CD14-positive monocyte (primary cell): ENCODE measurements at regions not wholly inside any gene's neighbourhood (a gene's known extent, or its start where the extent isn't known, plus 50 kb on each side); places are given as distances from the start of the nearest gene placed in this dataset.
A peak's percentile ranks its signal among the peaks of the same experiment; 100 is the strongest.

Experiments
- DNase-seq, 3 donors: peaks; one replicate each; pipeline ENCODE4 v3.0.0-alpha.2; 2011 to 2022
- H2AFZ ChIP-seq: 2 replicates; pipeline ENCODE4 v1.6.0; 2012; ENCODE audit warnings: mild to moderate bottlenecking, low read depth, low read length, inconsistent platforms; ENCODE audit not compliant: insufficient read depth, poor library complexity, severe bottlenecking
- H3K27ac ChIP-seq, 2 donors: 1 replicate in 1 of 2; 2 replicates in 1 of 2; pipeline ENCODE4 v1.5.1; 2012 to 2013; ENCODE audit warnings: low read length in 2 of 2, control low read depth in 1 of 2, inconsistent platforms in 1 of 2, low read depth in 1 of 2, mild to moderate bottlenecking in 1 of 2
- H3K27me3 ChIP-seq, 2 donors: one replicate each; pipeline versions ENCODE4 v1.6.0 to v1.6.1; 2011 to 2013; ENCODE audit warnings: low read length in 2 of 2; ENCODE audit not compliant: control insufficient read depth in 2 of 2, insufficient read depth in 2 of 2
- H3K36me3 ChIP-seq, 2 donors: replicated peaks in 1 of 2; 1 replicate in 1 of 2; 2 replicates in 1 of 2; pipeline versions ENCODE4 v1.5.1 to v1.6.1; 2012 to 2013; ENCODE audit warnings: low read length in 2 of 2, control low read depth in 1 of 2, inconsistent platforms in 1 of 2, mild to moderate bottlenecking in 1 of 2; ENCODE audit not compliant: insufficient read depth in 2 of 2, control insufficient read depth in 1 of 2
- H3K4me1 ChIP-seq, 2 donors: 1 replicate in 1 of 2; 2 replicates in 1 of 2; pipeline versions ENCODE4 v1.5.1 to v1.6.1; 2012 to 2013; ENCODE audit warnings: low read length in 2 of 2, control low read depth in 1 of 2, inconsistent platforms in 1 of 2, mild to moderate bottlenecking in 1 of 2, moderate library complexity in 1 of 2; ENCODE audit not compliant: insufficient read depth in 2 of 2, control insufficient read depth in 1 of 2
- H3K4me2 ChIP-seq: replicated peaks from 2 replicates; pipeline ENCODE3; 2012; ENCODE audit warnings: low read length, moderate library complexity, mild to moderate bottlenecking; ENCODE audit not compliant: poor library complexity, severe bottlenecking; ENCODE audit errors: extremely low read depth
- H3K4me3 ChIP-seq, 3 experiments: fragments of 200-600 bp in 1 of 3; sonication (generic) in 1 of 3; replicated peaks in 1 of 3; 1 replicate in 2 of 3; 2 replicates in 1 of 3; pipeline ENCODE4 v1.5.1; 2011 to 2013; ENCODE audit warnings: low read length in 3 of 3, mild to moderate bottlenecking in 3 of 3, control low read depth in 2 of 3, low read depth in 2 of 3, inconsistent platforms in 1 of 3, moderate library complexity in 1 of 3
- H3K79me2 ChIP-seq: 2 replicates; pipeline ENCODE4 v1.6.0; 2012; ENCODE audit warnings: mild to moderate bottlenecking, control low read depth, inconsistent platforms, low read length, moderate library complexity; ENCODE audit not compliant: insufficient read depth
- H3K9ac ChIP-seq: 2 replicates; pipeline ENCODE4 v1.6.0; 2017; ENCODE audit warnings: low read length, mild to moderate bottlenecking; ENCODE audit not compliant: insufficient read depth, poor library complexity, severe bottlenecking
- H3K9me3 ChIP-seq, 2 donors: replicated peaks in 1 of 2; 1 replicate in 1 of 2; 2 replicates in 1 of 2; pipeline versions ENCODE4 v1.5.1 to v1.6.1; 2012 to 2013; ENCODE audit warnings: low read length in 2 of 2, control low read depth in 1 of 2; ENCODE audit not compliant: control insufficient read depth in 1 of 2, insufficient read depth in 1 of 2
- H4K20me1 ChIP-seq: 2 replicates; pipeline ENCODE4 v1.6.0; 2012; ENCODE audit warnings: mild to moderate bottlenecking, low read length, control low read depth, moderate library complexity; ENCODE audit not compliant: insufficient read depth
- H3K27ac Mint-ChIP-seq, 7 donors: one replicate each; pipeline ENCODE4 v1.8.0; 2020; ENCODE audit warnings: mild to moderate bottlenecking in 7 of 7, mixed read lengths in 7 of 7, moderate library complexity in 6 of 7, inconsistent platforms in 2 of 7
- H3K27me3 Mint-ChIP-seq, 3 donors: one replicate each; pipeline ENCODE4 v1.8.0; 2021 to 2022; ENCODE audit warnings: low read depth in 3 of 3, mild to moderate bottlenecking in 3 of 3, mixed read lengths in 3 of 3, moderate library complexity in 3 of 3, inconsistent platforms in 1 of 3
- H3K36me3 Mint-ChIP-seq, 2 donors: one replicate each; pipeline ENCODE4 v1.8.0; 2020; ENCODE audit warnings: mixed read lengths in 2 of 2, inconsistent platforms in 1 of 2, mild to moderate bottlenecking in 1 of 2
- H3K4me1 Mint-ChIP-seq: one replicate; pipeline ENCODE4 v1.8.0; 2020; ENCODE audit warnings: mild to moderate bottlenecking, mixed read lengths
- H3K4me3 Mint-ChIP-seq, 2 donors: one replicate each; pipeline ENCODE4 v1.8.0; 2020; ENCODE audit warnings: mild to moderate bottlenecking in 2 of 2, mixed read lengths in 2 of 2, moderate library complexity in 1 of 2
- H3K9me3 Mint-ChIP-seq, 7 donors: one replicate each; pipeline ENCODE4 v1.8.0; 2020 to 2022; ENCODE audit warnings: mixed read lengths in 7 of 7, mild to moderate bottlenecking in 6 of 7, moderate library complexity in 6 of 7, inconsistent platforms in 2 of 7
- CTCF ChIP-seq: fragments of 200-600 bp; IDR thresholded peaks from one replicate; pipeline ENCODE4 v1.8.0; 2022; ENCODE audit warnings: antibody characterized with exemption, mild to moderate bottlenecking
- WGBS: methylation state at CpG from one replicate; pipeline ENCODE4 v1.1.5; 2013; ENCODE audit warnings: missing lambda C conversion rate; ENCODE audit not compliant: insufficient coverage; 5-methylcytosine and 5-hydroxymethylcytosine counted together
- intact Hi-C, 2 donors: fragments of 100-400 bp; cut with micrococcal nuclease; formaldehyde crosslinking; loops; one replicate each; pipeline versions ENCODE4 v1.15.0 to v1.15.1; 2023

- no peaks in the 10 kb centered on the region for H3K4me1 Mint-ChIP-seq
- no peaks in the 10 kb centered on the region for H3K36me3 Mint-ChIP-seq
- Histone ChIP-seq H4K20me1 (no peaks in the 10 kb centered on the region), H3K9me3 (no peaks in the 10 kb centered on the region), H3K79me2 (no peaks in the 10 kb centered on the region), H3K4me2 (no peak overlapping the region), H3K4me3 (no peak overlapping the region), H3K9ac (no peak overlapping the region), H3K27ac (no peak overlapping the region), H3K27me3 (no peaks in the 10 kb centered on the region), H2AFZ (no peak overlapping the region), H3K4me1 (no peaks in the 10 kb centered on the region), H3K36me3 (no peaks in the 10 kb centered on the region)
- intact Hi-C loops = no loop called here
- H3K9me3 Mint-ChIP-seq = peaks cover 0 to 2% (median 1%) of the 10 kb centered on the region in 7 donors
- peak overlapping the region in 1 of 7 donors; percentile 23 for H3K27ac Mint-ChIP-seq
- peaks cover 0 to 2% (median 0%) of the 10 kb centered on the region in 3 donors for H3K27me3 Mint-ChIP-seq
- no peak for TF ChIP-seq CTCF
- no peak overlapping the region for H3K4me3 Mint-ChIP-seq
- no peak for DNase-seq
- WGBS = 95% methylated on average over 13 of the region's 16 CpGs
Observed at GRCh38 chr2:16215902-16216557, 275.7 kb downstream of the MYCN start.

DNA sequence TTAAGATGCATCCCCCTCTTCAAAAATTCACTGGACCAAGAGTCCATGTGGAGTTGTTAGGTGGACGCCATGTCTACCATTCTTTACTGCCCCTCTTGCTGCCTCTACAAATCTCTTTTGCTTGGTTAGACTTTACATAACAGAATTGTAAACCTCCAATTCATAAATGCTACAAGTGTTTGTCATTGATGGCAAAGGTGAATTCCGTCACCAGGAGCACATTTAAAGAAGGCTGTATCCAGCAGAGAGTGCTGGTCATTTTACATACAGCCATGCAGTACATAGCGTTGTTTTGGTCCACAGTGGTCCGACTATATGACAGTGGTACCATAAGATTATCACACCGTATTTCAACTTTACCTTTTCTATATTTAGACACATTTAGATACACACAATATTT is 274.5 kb downstream of the MYCN start:
- Mint-ChIP-seq H3K27ac (no peak overlapping the region), H3K27me3 (peaks cover 0 to 6% (median 0%) of the 10 kb centered on the region in 3 donors), H3K4me1 (no peaks in the 10 kb centered on the region), H3K9me3 (peaks cover 0 to 7% (median 5%) of the 10 kb centered on the region in 7 donors), H3K4me3 (no peak overlapping the region), H3K36me3 (no peaks in the 10 kb centered on the region)
- WGBS = 100% methylated on average over 1 of the region's 5 CpGs
- no peak for TF ChIP-seq CTCF
- Histone ChIP-seq H2AFZ (no peak overlapping the region), H3K4me2 (no peak overlapping the region), H3K27me3 (no peaks in the 10 kb centered on the region), H3K9me3 (no peaks in the 10 kb centered on the region), H3K27ac (no peak overlapping the region), H4K20me1 (no peaks in the 10 kb centered on the region), H3K4me3 (no peak overlapping the region), H3K4me1 (no peaks in the 10 kb centered on the region), H3K9ac (no peak overlapping the region), H3K79me2 (no peaks in the 10 kb centered on the region), H3K36me3 (no peaks in the 10 kb centered on the region)
- intact Hi-C loops = no loop called here
- DNase-seq = no peak
